GM19238 (cell line): ENCODE measurements at regions not wholly inside any gene's neighbourhood (a gene's known extent, or its start where the extent isn't known, plus 50 kb on each side); places are given as distances from the start of the nearest gene placed in this dataset.
"Not testable (repeated sequence)": the region's sequence is repeated elsewhere in the genome, so short reads cannot be mapped to it uniquely, and the experiment has no call there.

Experiments
- DNase-seq: peaks from one replicate; pipeline ENCODE4 v3.0.0; 2011; ENCODE audit warnings: low spot score; ENCODE audit not compliant: insufficient read length

- no peak for DNase-seq
Measured at GRCh38 chr13:24931450-24932251, 164.3 kb upstream of the PABPC3 start.

- not testable (repeated sequence) for DNase-seq
Measured at GRCh38 chr13:24933106-24934023, 162.6 kb upstream of the PABPC3 start.

GRCh38 chr13:24934024-24934385, 161.9 kb upstream of the PABPC3 start:
- not testable (repeated sequence) for DNase-seq

GRCh38 chr13:24938966-24939365, 157.0 kb upstream of the PABPC3 start:
- DNase-seq: no peak

GRCh38 chr13:24941023-24941713, 154.8 kb upstream of the PABPC3 start:
- not testable (repeated sequence) for DNase-seq

- DNase-seq: no peak
Measured at GRCh38 chr13:24943136-24943535, 152.8 kb upstream of the PABPC3 start.

DNA sequence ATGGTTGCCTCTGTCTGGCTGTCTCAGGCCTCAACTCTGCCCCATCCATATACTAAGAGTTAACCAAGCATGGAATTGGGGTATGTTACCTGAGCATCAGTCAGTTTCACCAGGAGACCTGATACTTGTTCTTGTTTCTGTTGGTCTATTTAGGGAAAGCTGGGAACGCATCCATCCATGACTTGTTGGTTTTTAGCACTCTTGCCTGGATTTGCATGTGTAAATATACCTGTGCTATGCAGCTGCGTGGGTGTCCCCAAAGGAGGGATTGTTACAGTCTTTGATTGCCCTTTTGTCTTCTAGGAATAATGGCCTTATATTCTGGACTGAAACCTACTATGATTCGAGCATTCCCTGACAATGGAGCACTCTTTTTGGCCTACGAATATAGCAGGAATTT, 151.9 kb upstream of the PABPC3 start:
- DNase-seq: not testable (repeated sequence)

DNA sequence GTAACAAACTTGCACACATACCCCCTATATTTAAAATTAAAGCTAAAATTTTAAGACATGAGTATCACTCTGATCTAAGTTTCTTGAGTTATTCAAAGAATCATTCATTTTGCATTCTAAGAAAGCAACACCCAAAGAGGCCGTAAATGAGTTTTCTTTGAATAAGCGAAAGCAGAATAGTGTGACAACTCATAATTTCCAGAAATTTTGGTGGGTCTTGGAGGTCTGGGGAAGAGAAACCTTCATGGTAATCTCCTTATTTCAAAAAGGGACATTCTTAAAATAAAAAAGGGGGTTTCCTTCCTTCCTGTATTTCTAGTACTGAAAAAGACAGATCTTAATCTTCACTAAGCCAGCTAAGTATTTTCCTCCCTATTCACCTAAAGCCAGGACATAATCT, 147.0 kb upstream of the PABPC3 start:
- not testable (repeated sequence) for DNase-seq

DNA sequence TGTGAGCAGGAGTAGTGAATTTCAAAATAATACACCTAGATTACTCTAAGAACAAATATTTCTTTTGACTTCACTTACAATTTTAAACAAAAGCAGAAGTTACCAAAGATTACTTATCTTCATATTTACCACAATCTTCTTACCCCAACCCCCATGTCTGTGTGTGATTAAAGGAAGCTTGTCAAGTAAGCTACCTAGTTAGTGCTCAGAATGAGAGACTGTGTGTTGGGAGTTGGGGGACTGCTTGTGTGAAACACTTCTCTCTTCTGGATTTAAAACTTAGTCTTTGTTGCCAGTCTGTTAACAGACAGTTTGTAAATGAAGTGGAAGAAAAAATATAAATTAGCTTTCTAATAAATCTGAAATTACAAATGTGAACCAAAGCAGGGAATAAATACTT, 145.3 kb upstream of the PABPC3 start:
- DNase-seq: not testable (repeated sequence)

- not testable (repeated sequence) for DNase-seq
Measured at GRCh38 chr13:24967970-24968369, 128.0 kb upstream of the PABPC3 start.

DNA sequence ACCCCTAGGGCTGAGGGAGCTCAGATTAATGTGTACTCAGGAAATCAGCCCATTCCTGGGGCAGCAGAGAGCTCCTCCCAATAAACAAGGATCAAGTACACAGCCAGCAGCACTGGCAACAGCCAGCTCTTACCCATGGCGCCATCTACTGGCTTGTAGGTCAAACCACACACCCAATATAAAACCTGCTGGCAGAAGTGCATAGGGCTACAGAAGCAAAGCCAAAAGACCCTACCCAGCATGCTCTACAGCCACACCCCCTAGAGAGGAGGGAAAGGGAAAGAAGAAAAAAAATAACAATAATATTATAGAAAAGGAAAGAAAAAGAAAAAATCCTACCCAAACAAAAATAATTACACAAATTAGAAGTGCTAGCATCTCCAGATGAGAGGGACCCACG, 127.5 kb upstream of the PABPC3 start:
- not testable (repeated sequence) for DNase-seq

DNA sequence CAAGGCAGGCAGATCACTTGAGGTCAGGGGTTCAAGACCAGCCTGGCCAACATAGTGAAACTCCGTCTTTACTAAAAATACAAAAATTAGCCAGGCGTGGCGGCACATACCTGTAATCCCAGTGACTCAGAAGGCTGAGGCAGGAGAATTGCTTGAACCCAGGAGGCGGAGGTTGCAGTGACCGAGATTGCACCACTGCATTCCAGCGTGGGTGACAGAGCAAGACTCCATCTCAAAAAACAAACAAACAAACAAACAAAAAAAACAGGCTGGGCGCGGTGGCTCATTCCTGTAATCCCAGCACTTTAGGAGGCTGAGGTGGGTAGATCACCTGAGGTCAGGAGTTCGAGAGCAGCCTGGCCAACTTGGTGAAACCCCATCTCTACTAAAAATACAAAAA, 122.8 kb upstream of the PABPC3 start:
- DNase-seq: not testable (repeated sequence)

DNA sequence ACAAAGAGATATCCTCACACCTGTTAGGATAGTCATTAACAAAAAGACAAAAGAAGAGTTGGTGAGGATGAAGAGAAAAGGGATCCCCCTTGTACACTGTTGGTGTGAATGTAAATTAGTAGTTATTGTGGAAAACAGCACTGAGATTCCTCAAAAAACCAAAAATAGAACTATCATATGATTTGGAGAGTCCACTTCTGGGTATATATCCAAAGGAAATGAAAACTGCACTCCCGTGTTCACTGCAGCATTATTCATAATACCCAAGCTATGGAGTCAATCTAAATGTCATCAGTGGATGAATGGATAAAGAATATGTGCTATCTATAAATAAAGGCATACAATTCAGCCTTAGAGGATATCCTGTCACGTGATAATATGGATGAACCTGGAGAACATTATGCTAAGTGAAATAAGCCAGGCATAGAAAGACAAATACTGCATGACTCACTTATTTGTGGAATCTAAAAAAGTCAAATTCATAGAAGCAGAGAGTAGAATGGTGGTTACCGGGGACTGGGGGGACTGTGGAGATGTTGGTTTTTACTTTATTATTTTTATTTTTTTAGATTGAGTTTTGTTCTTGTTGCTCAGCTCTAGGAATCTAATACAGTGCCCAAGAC, 114.6 kb upstream of the PABPC3 start:
- DNase-seq: not testable (repeated sequence)

- no peak for DNase-seq
Measured at GRCh38 chr13:24982333-24982999, 113.5 kb upstream of the PABPC3 start.

- no peak for DNase-seq
Measured at GRCh38 chr13:24983094-24983493, 112.8 kb upstream of the PABPC3 start.

DNA sequence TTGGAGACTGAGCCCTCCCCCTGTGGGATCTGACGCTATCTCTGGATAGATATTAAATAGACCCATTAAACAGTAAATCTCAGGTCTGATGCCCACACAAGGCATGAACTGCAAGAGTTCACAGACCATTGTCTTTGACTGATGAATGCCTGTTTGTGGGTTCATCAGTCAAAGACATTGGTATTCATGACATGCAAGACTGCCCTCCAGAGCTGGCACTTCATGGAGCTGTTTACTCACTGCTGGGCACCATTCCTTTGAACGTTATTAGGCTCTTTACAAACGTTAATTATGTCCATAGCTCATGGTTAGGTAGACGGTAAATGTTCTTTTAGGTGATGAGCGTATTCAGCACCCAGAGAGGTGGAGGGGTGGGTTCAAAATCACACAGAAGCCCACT, 111.8 kb upstream of the PABPC3 start:
- no peak for DNase-seq

GRCh38 chr13:24985107-24985506, 110.8 kb upstream of the PABPC3 start:
- no peak for DNase-seq

DNA sequence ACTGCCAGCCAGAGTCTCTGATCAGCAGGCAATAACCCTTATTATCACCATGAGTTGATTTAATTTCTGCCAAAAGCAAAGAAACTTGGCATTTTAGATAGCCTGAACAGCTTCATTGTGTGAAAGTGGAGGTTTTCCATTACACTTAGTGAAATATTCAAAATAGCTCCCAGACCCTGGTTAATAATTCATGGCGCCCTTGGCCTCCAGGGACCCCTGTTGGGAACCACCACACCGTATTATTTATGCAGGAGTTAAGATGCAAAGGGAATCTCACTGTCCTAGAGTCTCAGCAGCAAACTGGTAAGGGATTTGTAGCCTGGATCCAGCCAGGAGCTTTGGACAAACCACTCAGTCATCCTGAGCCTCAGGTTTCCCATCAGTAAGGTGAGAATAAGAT, 110.0 kb upstream of the PABPC3 start:
- DNase-seq: no peak

- no peak for DNase-seq
Measured at GRCh38 chr13:24986826-24987225, 109.1 kb upstream of the PABPC3 start.

- not testable (repeated sequence) for DNase-seq
Measured at GRCh38 chr13:24989959-24990358, 106.0 kb upstream of the PABPC3 start.

GRCh38 chr13:24992946-24993345, 103.0 kb upstream of the PABPC3 start:
- not testable (repeated sequence) for DNase-seq
